AG09309 (cell line): ENCODE measurements at regions not wholly inside any gene's neighbourhood (a gene's known extent, or its start where the extent isn't known, plus 50 kb on each side); places are given as distances from the start of the nearest gene placed in this dataset.

ENCODE experiments used
- DNase-seq: peaks from one replicate; pipeline ENCODE4 v3.0.0-alpha.2; 2010; ENCODE audit warnings: low read depth
- H3K4me3 ChIP-seq: 2 replicates; pipeline ENCODE4 v1.5.1; 2011; ENCODE audit warnings: mild to moderate bottlenecking, low read depth, low read length, moderate library complexity; ENCODE audit not compliant: control insufficient read depth
- TF ChIP-seq, protein P1 (sequence below): IDR thresholded peaks from 2 replicates; pipeline ENCODE4 v1.5.1; 2011; ENCODE audit warnings: mild to moderate bottlenecking, low read depth, low read length, inconsistent platforms; ENCODE audit not compliant: insufficient read depth, control insufficient read depth; ENCODE audit errors: missing control alignments

DNA sequence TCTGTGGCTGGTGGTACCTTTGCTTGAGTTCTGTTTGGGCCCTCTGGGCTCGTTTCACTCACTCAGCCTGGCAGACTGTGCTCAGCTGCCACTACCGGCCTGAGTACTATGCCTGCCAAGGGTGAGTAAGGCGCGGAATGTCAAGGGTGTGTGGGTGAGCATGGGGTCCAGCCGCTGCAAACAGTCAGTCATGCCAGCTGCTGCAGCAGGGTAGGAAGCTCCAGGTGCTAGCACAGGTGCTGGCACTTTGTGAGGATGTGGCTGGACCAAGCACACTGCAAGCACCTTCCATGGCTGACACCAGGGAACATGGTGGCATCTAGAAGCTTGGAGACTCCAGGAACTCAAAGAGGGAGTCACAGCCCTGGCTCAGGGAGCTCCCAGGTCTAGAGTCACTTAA is 368.6 kb upstream of the ACO1 start:
- no peak for DNase-seq
- TF ChIP-seq, protein P1, sequence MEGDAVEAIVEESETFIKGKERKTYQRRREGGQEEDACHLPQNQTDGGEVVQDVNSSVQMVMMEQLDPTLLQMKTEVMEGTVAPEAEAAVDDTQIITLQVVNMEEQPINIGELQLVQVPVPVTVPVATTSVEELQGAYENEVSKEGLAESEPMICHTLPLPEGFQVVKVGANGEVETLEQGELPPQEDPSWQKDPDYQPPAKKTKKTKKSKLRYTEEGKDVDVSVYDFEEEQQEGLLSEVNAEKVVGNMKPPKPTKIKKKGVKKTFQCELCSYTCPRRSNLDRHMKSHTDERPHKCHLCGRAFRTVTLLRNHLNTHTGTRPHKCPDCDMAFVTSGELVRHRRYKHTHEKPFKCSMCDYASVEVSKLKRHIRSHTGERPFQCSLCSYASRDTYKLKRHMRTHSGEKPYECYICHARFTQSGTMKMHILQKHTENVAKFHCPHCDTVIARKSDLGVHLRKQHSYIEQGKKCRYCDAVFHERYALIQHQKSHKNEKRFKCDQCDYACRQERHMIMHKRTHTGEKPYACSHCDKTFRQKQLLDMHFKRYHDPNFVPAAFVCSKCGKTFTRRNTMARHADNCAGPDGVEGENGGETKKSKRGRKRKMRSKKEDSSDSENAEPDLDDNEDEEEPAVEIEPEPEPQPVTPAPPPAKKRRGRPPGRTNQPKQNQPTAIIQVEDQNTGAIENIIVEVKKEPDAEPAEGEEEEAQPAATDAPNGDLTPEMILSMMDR, result no peak
- no peak overlapping the region for H3K4me3 ChIP-seq

DNA sequence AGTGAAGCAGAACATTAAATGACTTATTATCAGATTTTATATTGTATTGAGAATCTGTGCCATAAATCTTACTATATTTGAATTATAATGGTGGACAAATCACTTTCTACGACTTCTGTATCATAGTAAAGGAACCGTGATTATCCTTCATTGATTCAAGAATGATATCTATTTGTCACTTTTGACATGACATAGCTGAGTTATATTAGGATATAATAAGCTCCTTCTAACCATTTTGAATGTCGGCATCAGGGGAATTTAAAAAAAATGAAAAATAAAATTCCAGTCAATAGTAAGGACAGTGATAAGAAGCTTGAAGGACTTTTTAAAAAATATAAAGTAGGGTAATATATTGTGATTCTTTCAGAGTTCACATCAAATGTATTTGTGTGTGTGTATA is 338.9 kb upstream of the ACO1 start:
- TF ChIP-seq, protein P1, result no peak
- no peak overlapping the region for H3K4me3 ChIP-seq
- DNase-seq, result no peak

DNA sequence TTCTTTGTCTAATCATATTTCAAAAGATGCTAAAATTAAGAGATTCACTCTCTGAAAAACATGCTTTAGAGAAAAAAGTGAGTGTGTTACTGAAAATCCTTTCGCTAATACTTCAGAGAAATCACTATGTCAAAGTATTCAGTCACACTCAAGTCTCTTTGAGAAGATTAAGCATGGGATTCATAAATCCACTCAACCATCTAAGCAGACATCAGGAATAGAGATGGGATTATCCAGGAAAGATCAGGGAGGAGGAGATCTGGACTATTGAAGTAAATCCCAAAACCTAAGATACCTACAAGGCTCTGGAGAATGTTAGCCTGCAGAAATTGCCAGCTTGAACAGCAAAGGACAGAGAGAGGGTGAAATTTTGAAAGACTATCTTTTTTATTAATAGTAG is 317.2 kb upstream of the ACO1 start:
- no peak for DNase-seq
- TF ChIP-seq, protein P1, result no peak

DNA sequence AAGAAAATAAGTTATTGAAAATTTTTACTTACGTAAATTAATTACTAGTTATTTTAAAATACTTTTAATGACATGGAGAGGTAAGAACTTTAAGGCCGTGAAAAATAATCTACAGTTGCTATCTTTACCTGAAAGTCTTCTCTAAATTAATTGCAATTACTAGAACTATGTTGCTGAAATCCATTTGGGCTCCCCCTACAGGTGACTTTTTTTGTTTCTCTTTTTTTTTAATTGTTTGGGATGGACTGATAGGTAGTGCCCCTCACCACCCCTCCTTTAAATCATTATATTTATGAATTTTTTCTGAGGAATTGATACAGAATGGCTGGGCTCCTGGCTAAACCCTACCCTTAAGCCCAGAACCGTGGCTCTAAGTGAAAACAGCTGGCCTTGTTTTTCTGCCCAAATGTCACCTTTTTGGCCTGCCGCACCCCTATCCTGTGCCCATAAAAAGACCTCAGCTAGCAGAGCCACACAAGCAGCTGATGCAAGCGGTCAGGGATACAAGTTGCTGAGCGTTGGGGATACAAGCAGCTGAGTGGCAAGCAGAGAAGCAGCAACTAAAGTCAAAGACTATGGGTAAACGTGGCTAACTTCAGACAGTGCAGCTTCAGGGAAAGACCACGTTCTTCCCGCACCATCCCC is 315.2 kb upstream of the ACO1 start:
- no peak for DNase-seq
- H3K4me3 ChIP-seq, result no peak overlapping the region
- TF ChIP-seq, protein P1, result no peak

More for the DNA sequence above, 317.2 kb upstream of the ACO1 start:
- no peak overlapping the region for H3K4me3 ChIP-seq

DNA sequence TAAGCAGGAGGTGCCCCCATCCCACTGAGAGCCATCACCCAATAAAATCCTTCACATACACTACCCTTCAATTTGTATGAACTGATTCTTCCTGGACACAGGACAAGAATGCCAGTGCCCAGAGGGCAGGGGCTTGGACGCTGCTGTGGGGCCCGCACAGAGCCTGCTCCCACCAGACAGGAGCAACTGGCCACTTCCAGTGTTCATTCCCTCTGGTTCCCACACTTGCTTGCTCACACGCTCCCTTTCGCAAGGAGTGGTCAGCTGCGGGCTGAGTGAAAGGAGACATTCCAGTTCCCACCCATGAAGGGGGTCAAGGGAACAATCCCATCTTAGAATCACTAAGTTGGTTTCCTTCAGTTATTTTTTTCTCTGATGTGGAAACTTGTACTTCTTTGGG is 314.5 kb upstream of the ACO1 start:
- TF ChIP-seq, protein P1, result no peak
- no peak overlapping the region for H3K4me3 ChIP-seq
- DNase-seq, result no peak

DNA sequence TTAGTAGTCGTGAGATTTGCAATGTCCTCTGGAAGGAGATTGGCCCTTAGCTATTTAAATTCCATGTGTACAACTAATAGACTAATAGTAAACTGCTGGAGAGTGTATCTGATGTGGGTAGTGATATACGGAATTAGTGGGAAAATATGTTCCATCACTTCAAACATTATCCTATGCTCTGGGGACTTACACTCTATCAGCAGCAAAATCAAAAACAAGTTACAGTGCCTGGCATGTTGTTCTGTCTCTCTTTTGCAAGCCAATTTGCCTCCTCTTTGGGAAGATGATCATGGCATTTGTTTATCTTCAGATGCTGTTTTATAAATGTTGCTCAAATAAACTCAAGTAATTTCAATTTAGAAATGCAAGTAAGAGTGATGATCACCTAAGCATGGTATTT is 311.9 kb upstream of the ACO1 start:
- TF ChIP-seq, protein P1, result no peak
- no peak overlapping the region for H3K4me3 ChIP-seq
- no peak for DNase-seq
